ENCODE measurements at regions not wholly inside any gene's neighbourhood (a gene's known extent, or its start where the extent isn't known, plus 50 kb on each side); places are given as distances from the start of the nearest gene placed in this dataset.
A peak's percentile ranks its signal among the peaks of the same experiment; 100 is the strongest.

DNA sequence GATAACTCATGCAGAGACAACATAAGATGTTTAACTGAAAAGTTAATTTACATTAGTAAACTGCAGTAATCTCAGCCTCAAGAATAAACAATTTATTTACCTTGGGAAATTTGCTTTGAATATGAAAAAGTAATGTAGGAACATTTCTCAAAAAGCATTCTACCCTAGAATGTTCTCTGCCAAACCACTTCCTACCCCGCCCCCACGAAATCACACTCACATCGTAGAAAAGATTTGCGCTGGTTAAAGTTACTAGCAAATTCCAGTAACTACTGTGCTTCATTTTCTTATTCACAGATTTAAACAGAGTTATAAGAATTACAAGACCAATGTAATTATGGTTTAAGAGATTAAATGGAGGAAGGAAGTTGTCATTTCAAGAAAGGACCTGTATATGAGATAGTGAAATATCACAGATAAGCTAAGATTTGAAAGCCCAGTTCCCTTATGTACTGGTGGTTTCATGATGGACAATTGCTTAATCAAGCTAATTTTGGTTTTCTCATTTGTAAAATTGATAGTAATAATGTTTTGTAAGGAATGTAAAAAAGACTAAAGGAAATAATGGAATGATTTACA is 175.4 kb downstream of the GNAI1 start:
- no TSS peak for BruUV-seq (replicated peaks)
- Histone ChIP-seq H3K4me1 (ENCODE audit: insufficient read depth, low read length, poor library complexity, severe bottlenecking) (peaks cover 3% of the 10 kb centered on the region), H3K9me3 (ENCODE audit: low read depth, low read length, poor library complexity, severe bottlenecking) (no peaks in the 10 kb centered on the region), H3K27me3 (replicated peaks; ENCODE audit: insufficient read depth, low read depth, low read length, poor library complexity) (no peaks in the 10 kb centered on the region), H3K36me3 (ENCODE audit: insufficient read depth, low read length, poor library complexity, severe bottlenecking) (no peaks in the 10 kb centered on the region), H3K27ac (ENCODE audit: low read depth, low read length, poor library complexity, severe bottlenecking) (no peak overlapping the region), H3K4me3 (ENCODE audit: low read depth, low read length, poor library complexity, severe bottlenecking) (no peak overlapping the region)
- DNase-seq (ENCODE audit: low spot score) = peak; percentile 11
- POLR2A ChIA-PET (ENCODE audit: low non-redundant PET) = no interaction called here
- intact Hi-C loops (cut with micrococcal nuclease; ENCODE audit: unreplicated experiment) = no loop called here
- CTCF ChIA-PET = no interaction called here
- TF ChIP-seq CTCF (conservative IDR thresholded peaks at IDR 0.05; ENCODE audit: low read depth, low read length) = no peak
- no peak for TF ChIP-seq EZH2 (IDR thresholded peaks at IDR 0.05; ENCODE audit: borderline replicate concordance, low read depth, low read length, poor library complexity, severe bottlenecking)

DNA sequence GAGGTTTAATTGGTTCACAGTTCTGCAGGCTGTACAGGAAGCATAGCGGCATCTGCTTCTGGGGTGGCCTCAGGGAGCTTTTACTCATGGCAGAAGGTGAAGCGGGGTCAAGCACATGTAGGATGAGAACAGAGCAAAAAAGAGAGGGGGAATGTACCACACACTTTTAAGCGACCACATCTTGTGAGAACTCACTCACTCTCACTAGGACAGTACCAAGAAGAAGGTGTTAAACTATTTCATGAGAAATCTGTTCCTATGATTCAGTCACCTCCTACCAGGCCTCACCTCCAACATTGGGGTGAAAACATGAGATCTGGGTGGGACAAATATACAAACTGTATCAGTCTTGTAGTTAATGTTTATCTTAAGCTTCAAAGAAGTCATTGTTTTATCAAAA is 174.7 kb downstream of the GNAI1 start:
- TF ChIP-seq EZH2 (IDR thresholded peaks at IDR 0.05; ENCODE audit: borderline replicate concordance, low read depth, low read length, poor library complexity, severe bottlenecking) = no peak
- no peak overlapping the region for H3K27ac ChIP-seq (ENCODE audit: low read depth, low read length, poor library complexity, severe bottlenecking)
- ChIA-PET POLR2A (ENCODE audit: low non-redundant PET) (no interaction called here), CTCF (no interaction called here)
- H3K27me3 ChIP-seq (replicated peaks; ENCODE audit: insufficient read depth, low read depth, low read length, poor library complexity) = no peaks in the 10 kb centered on the region
- no TSS peak for BruUV-seq (replicated peaks)
- peaks cover 3% of the 10 kb centered on the region for H3K4me1 ChIP-seq (ENCODE audit: insufficient read depth, low read length, poor library complexity, severe bottlenecking)
- H3K36me3 ChIP-seq (ENCODE audit: insufficient read depth, low read length, poor library complexity, severe bottlenecking) = no peaks in the 10 kb centered on the region
- H3K4me3 ChIP-seq (ENCODE audit: low read depth, low read length, poor library complexity, severe bottlenecking) = no peak overlapping the region
- H3K9me3 ChIP-seq (ENCODE audit: low read depth, low read length, poor library complexity, severe bottlenecking) = no peaks in the 10 kb centered on the region
- intact Hi-C loops (cut with micrococcal nuclease; ENCODE audit: unreplicated experiment) = no loop called here
- DNase-seq (ENCODE audit: low spot score) = no peak

DNA sequence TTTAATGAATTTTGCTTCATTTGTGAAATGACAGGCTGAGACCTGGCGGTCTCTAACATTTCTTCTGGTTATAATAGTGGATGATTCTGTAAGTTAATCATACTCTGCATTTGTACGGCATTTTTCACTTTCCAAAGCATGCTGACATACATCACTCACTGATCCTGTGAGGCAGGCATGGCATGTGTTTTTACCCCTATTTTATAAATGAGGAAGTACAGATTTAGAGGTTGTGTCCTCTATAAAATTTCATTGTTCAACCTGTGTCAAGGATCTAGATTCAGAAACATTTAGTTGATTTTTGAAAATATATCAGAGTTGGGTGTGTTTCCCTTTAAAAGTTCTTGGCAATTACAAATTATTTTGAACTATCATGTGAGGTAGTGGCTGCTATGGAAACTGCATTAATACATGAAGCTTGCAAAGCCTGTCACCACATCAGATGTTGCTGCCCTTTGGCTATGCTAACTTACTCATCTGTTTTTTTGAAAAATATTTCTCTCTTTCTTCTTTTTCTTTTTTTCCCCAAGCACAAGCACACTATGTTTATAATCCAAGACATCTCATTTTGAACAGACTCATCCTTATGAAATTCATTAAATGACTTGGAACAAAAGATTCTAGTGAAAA is 172.7 kb downstream of the GNAI1 start:
- Histone ChIP-seq H3K9me3 (ENCODE audit: low read depth, low read length, poor library complexity, severe bottlenecking) (no peaks in the 10 kb centered on the region), H3K27me3 (replicated peaks; ENCODE audit: insufficient read depth, low read depth, low read length, poor library complexity) (no peaks in the 10 kb centered on the region), H3K4me1 (ENCODE audit: insufficient read depth, low read length, poor library complexity, severe bottlenecking) (peaks cover 3% of the 10 kb centered on the region), H3K4me3 (ENCODE audit: low read depth, low read length, poor library complexity, severe bottlenecking) (no peak overlapping the region), H3K27ac (ENCODE audit: low read depth, low read length, poor library complexity, severe bottlenecking) (no peak overlapping the region), H3K36me3 (ENCODE audit: insufficient read depth, low read length, poor library complexity, severe bottlenecking) (no peaks in the 10 kb centered on the region)
- intact Hi-C loops (cut with micrococcal nuclease; ENCODE audit: unreplicated experiment) = no loop called here
- no TSS peak for BruUV-seq (replicated peaks)
- DNase-seq (ENCODE audit: low spot score) = peak; percentile 17
- POLR2A ChIA-PET (ENCODE audit: low non-redundant PET) = no interaction called here
- TF ChIP-seq EZH2 (IDR thresholded peaks at IDR 0.05; ENCODE audit: borderline replicate concordance, low read depth, low read length, poor library complexity, severe bottlenecking) (no peak), CTCF (conservative IDR thresholded peaks at IDR 0.05; ENCODE audit: low read depth, low read length) (no peak)
- CTCF ChIA-PET = no interaction called here

DNA sequence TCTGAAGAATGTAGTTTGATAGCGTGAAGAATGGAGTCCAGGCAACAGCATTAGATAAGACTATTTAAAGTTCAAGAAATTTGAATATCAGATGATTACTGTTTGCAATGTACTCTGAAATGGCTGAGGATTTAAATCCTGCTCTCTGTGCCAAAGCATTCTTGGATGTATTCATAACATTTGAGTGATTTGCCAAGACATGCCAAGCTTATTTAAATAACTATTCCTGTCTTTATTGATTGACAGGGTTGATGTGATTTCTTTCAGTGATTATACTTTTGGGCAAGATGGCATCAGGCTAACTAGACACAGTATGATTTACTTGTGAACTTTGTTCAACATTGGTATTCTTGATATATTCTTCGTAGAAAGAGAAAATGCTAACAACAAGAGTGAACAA is 168.7 kb downstream of the GNAI1 start:
- intact Hi-C loops (cut with micrococcal nuclease; ENCODE audit: unreplicated experiment) = no loop called here
- no peak overlapping the region for H3K27ac ChIP-seq (ENCODE audit: low read depth, low read length, poor library complexity, severe bottlenecking)
- POLR2A ChIA-PET (ENCODE audit: low non-redundant PET) = no interaction called here
- TF ChIP-seq EZH2 (IDR thresholded peaks at IDR 0.05; ENCODE audit: borderline replicate concordance, low read depth, low read length, poor library complexity, severe bottlenecking) (no peak), CTCF (conservative IDR thresholded peaks at IDR 0.05; ENCODE audit: low read depth, low read length) (no peak)
- H3K27me3 ChIP-seq (replicated peaks; ENCODE audit: insufficient read depth, low read depth, low read length, poor library complexity) = no peaks in the 10 kb centered on the region
- CTCF ChIA-PET = no interaction called here
- BruUV-seq (replicated peaks) = no TSS peak
- H3K4me1 ChIP-seq (ENCODE audit: insufficient read depth, low read length, poor library complexity, severe bottlenecking) = no peaks in the 10 kb centered on the region
- no peaks in the 10 kb centered on the region for H3K36me3 ChIP-seq (ENCODE audit: insufficient read depth, low read length, poor library complexity, severe bottlenecking)
- no peak overlapping the region for H3K4me3 ChIP-seq (ENCODE audit: low read depth, low read length, poor library complexity, severe bottlenecking)
- no peak for DNase-seq (ENCODE audit: low spot score)
- H3K9me3 ChIP-seq (ENCODE audit: low read depth, low read length, poor library complexity, severe bottlenecking) = no peaks in the 10 kb centered on the region

Data from A673 (cell line).